Right atrium auricular region (tissue), 2 donors: ENCODE measurements at regions not wholly inside any gene's neighbourhood (a gene's known extent, or its start where the extent isn't known, plus 50 kb on each side); places are given as distances from the start of the nearest gene placed in this dataset.

Source experiments
- DNase-seq: peaks from one replicate; pipeline ENCODE4 v3.0.0-alpha.2; 2019; ENCODE audit warnings: low spot score
- H3K27ac ChIP-seq, 2 donors: fragments of 200-600 bp; sonication (generic); 1 replicate in 1 of 2; 2 replicates in 1 of 2; pipeline ENCODE4 v1.5.1; 2016 to 2019
- H3K27me3 ChIP-seq, 2 donors: fragments of 200-600 bp; sonication (generic); one replicate each; pipeline versions ENCODE4 v1.5.1 to v1.6.0; 2017 to 2019
- H3K36me3 ChIP-seq: fragments of 200-600 bp; sonication (generic); one replicate; pipeline ENCODE4 v1.5.1; 2016
- H3K4me1 ChIP-seq, 2 donors: fragments of 200-600 bp; sonication (generic); one replicate each; pipeline versions ENCODE4 v1.5.1 to v1.6.0; 2017 to 2019
- H3K4me3 ChIP-seq, 2 donors: fragments of 200-600 bp; sonication (generic); 1 replicate in 1 of 2; 2 replicates in 1 of 2; pipeline ENCODE4 v1.5.1; 2017 to 2019; ENCODE audit warnings: mild to moderate bottlenecking in 1 of 2, moderate library complexity in 1 of 2
- H3K9me3 ChIP-seq, 2 donors: fragments of 200-600 bp; sonication (generic); one replicate each; pipeline ENCODE4 v1.5.1; 2019
- TF ChIP-seq, protein P1 (sequence below), 2 donors: fragments of 200-600 bp; sonication (generic); IDR thresholded peaks; one replicate each; pipeline ENCODE4 v1.5.1; 2019; ENCODE audit warnings: antibody characterized with exemption in 2 of 2

DNA sequence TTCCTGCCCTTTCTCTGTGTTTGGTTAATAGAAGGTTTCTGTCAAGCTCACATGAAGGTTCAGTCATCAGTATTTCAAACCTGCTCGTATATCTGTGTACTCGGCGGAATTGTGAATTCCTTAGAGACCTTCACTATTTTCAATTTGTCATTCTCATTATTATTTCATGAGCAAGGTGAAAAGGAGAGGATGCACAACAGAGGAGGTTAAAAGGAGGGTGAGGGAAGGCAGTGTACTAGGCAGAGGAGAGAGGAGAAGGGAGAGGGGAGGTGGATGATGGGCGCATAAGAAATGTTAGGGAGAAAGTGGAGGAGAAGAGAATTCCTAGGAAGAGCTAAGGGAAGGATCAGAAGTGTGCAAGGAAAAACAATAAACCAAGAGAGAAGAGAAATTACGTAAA, 185.0 kb upstream of the COBL start:
- DNase-seq: no peak
- H3K4me3 ChIP-seq: no peak overlapping the region
- H3K27me3 ChIP-seq: no peaks in the 10 kb centered on the region
- H3K27ac ChIP-seq: no peak overlapping the region
- no peaks in the 10 kb centered on the region for H3K4me1 ChIP-seq
- no peaks in the 10 kb centered on the region for H3K36me3 ChIP-seq
- H3K9me3 ChIP-seq: no peaks in the 10 kb centered on the region
- TF ChIP-seq, protein P1, sequence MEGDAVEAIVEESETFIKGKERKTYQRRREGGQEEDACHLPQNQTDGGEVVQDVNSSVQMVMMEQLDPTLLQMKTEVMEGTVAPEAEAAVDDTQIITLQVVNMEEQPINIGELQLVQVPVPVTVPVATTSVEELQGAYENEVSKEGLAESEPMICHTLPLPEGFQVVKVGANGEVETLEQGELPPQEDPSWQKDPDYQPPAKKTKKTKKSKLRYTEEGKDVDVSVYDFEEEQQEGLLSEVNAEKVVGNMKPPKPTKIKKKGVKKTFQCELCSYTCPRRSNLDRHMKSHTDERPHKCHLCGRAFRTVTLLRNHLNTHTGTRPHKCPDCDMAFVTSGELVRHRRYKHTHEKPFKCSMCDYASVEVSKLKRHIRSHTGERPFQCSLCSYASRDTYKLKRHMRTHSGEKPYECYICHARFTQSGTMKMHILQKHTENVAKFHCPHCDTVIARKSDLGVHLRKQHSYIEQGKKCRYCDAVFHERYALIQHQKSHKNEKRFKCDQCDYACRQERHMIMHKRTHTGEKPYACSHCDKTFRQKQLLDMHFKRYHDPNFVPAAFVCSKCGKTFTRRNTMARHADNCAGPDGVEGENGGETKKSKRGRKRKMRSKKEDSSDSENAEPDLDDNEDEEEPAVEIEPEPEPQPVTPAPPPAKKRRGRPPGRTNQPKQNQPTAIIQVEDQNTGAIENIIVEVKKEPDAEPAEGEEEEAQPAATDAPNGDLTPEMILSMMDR (IDR thresholded peaks at IDR 0.05): no peak

DNA sequence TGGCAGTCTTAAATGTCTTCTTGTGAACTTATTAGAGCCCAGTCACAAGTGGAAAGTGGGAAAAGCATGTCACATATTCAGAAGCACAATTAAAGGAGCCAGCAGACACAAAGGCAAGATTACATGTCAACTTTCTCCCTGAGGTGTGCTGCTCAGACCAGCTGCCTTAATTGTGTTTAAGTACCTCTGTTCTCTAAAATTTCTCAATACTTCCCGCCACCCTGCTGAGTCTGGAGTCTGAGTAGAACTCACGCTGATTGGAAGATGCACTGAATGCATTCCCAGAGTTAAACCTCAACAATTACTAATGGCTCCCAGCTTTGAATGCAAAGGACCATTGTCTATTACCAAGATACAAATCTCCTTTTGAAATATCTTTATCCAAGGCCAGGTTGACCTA, 166.4 kb upstream of the COBL start:
- no peak overlapping the region for H3K27ac ChIP-seq
- DNase-seq: no peak
- H3K4me3 ChIP-seq: no peak overlapping the region
- no peaks in the 10 kb centered on the region for H3K36me3 ChIP-seq
- no peaks in the 10 kb centered on the region for H3K27me3 ChIP-seq
- no peaks in the 10 kb centered on the region for H3K4me1 ChIP-seq
- TF ChIP-seq, protein P1 (IDR thresholded peaks at IDR 0.05): no peak
- H3K9me3 ChIP-seq: no peaks in the 10 kb centered on the region

DNA sequence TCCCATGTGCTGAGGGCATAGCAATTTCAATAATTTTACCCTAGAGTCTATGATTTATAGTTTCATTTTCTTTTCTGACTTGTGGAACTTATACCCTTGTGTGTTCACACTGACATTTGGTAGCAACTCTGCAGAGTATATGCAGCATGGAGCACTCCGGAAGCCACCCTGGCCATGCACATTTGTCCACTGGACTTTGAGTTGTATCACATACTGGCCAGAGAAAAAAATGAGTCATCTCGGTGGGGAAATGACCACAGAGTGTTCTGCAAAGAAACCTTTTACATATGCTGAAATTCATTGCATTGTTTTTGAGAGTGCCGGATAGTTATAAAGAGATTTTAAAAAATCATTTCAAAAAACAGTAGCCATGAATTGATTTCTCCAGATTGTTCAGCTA, 164.8 kb upstream of the COBL start:
- Histone ChIP-seq H3K27ac (no peak overlapping the region), H3K4me3 (no peak overlapping the region), H3K27me3 (no peaks in the 10 kb centered on the region), H3K4me1 (no peaks in the 10 kb centered on the region), H3K9me3 (no peaks in the 10 kb centered on the region), H3K36me3 (no peaks in the 10 kb centered on the region)
- no peak for DNase-seq
- TF ChIP-seq, protein P1 (IDR thresholded peaks at IDR 0.05): no peak

DNA sequence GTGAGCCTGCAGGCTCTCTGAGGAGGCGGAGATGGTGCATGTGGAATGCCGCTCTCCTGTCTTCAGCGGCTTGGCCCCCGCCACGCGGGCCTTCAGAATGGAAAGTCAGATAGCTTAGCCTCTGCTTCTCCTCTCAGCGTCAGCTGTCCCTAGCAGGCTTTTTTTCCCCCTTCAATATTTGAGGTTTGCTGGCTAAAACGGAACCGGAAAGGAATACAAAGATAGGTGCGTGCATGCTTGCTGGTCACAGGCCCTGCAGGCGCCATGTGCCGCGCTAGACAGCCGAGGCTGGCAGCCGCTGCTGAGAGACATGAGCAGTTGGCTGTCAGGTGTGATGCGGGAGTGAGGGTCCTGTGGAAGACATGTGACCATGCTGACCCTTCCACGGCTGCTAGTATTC, 161.2 kb upstream of the COBL start:
- Histone ChIP-seq H3K27ac (no peak overlapping the region), H3K9me3 (no peaks in the 10 kb centered on the region), H3K4me3 (no peak overlapping the region), H3K4me1 (no peaks in the 10 kb centered on the region), H3K36me3 (no peaks in the 10 kb centered on the region), H3K27me3 (no peaks in the 10 kb centered on the region)
- no peak for DNase-seq
- TF ChIP-seq, protein P1 (IDR thresholded peaks at IDR 0.05): no peak

DNA sequence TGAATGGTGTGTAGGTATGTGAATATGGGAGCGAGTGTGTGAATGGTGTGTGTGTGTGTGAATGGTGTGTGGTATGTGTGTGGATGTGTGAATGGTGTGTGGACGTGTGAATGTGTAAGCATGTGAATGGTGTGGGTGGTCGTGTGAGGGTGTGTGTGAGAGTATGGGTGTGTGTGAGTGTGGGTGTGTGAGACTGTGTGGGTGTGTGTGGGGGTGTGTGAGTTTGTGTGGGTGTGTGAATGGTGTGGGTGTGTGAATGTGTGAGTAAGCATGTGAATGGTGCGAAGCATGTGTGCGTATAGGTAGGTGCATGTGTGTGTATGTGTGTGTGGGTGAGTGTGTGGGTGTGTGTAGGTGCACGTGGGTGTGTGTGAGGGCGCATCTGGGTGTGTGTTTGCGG, 160.7 kb upstream of the COBL start:
- H3K27me3 ChIP-seq: no peaks in the 10 kb centered on the region
- H3K27ac ChIP-seq: no peak overlapping the region
- H3K4me3 ChIP-seq: no peak overlapping the region
- H3K36me3 ChIP-seq: no peaks in the 10 kb centered on the region
- DNase-seq: no peak
- TF ChIP-seq, protein P1 (IDR thresholded peaks at IDR 0.05): no peak
- H3K9me3 ChIP-seq: no peaks in the 10 kb centered on the region
- no peaks in the 10 kb centered on the region for H3K4me1 ChIP-seq

DNA sequence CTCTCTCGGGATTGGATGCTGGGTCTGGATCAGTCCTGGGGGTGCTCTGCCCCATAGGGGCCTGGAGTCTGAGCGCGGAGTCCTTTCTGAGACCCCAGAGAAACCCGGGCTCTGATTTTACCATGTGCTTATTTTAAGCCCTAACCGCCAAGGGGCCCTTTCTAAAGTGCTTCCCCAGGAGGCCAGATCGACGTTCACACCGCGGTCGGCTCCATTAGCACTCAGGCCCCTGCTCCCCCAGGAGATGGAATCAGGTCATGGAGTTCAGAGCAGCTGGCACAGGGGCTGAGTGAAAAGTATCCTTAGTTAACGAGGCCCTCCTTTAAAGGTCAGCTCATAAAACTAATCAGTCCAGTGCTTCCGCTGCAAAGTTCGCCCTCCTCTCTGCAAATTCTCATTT, 159.4 kb upstream of the COBL start:
- H3K27me3 ChIP-seq: no peaks in the 10 kb centered on the region
- TF ChIP-seq, protein P1 (IDR thresholded peaks at IDR 0.05): no peak
- no peak for DNase-seq
- no peak overlapping the region for H3K27ac ChIP-seq
- no peaks in the 10 kb centered on the region for H3K4me1 ChIP-seq
- H3K9me3 ChIP-seq: no peaks in the 10 kb centered on the region
- H3K36me3 ChIP-seq: no peaks in the 10 kb centered on the region
- H3K4me3 ChIP-seq: no peak overlapping the region
